B cell (primary cell): ENCODE measurements at regions not wholly inside any gene's neighbourhood (a gene's known extent, or its start where the extent isn't known, plus 50 kb on each side); places are given as distances from the start of the nearest gene placed in this dataset.

ENCODE experiments used
- ATAC-seq: fragments of 200-7000 bp; cut with Tn5 transposase; one replicate; pipeline ENCODE4 v1.10.0; 2021; ENCODE audit warnings: low read depth, mild to moderate bottlenecking, moderate number of reproducible peaks, moderate library complexity
- CTCF ChIA-PET: fragments of 350-600 bp; sonication (Branson Sonifier 250); formaldehyde crosslinking; loops from one replicate; lab custom pipeline; 2021; ENCODE audit warnings: antibody characterized with exemption, inconsistent platforms; lab: Charles Lee
- POLR2A ChIA-PET: fragments of 350-600 bp; sonication (Branson Sonifier 250); formaldehyde crosslinking; loops from one replicate; lab custom pipeline; 2021; ENCODE audit warnings: antibody characterized with exemption; lab: Charles Lee
- DNase-seq: peaks from one replicate; pipeline ENCODE4 v3.0.0; 2013
- H2AFZ ChIP-seq: 2 replicates; pipeline ENCODE4 v1.6.1; 2012; ENCODE audit warnings: mild to moderate bottlenecking, low read depth, low read length; ENCODE audit not compliant: insufficient read depth, poor library complexity, severe bottlenecking
- H3K27ac ChIP-seq, 2 donors: 1 replicate in 1 of 2; 2 replicates in 1 of 2; pipeline ENCODE4 v1.5.1; 2012 to 2013; ENCODE audit warnings: low read length in 2 of 2, mild to moderate bottlenecking in 2 of 2, moderate library complexity in 1 of 2
- H3K27me3 ChIP-seq, 4 experiments: fragments of 200-600 bp in 1 of 4; sonication (generic) in 1 of 4; replicated peaks in 1 of 4; 1 replicate in 2 of 4; 2 replicates in 2 of 4; pipeline versions ENCODE4 v1.6.1 to v1.7.0; 2013 to 2016; ENCODE audit warnings: low read length in 3 of 4, mild to moderate bottlenecking in 2 of 4, mixed read lengths in 1 of 4, moderate library complexity in 1 of 4; ENCODE audit not compliant: insufficient read depth in 4 of 4, control insufficient read depth in 3 of 4; ENCODE audit errors: control extremely low read depth in 1 of 4
- H3K36me3 ChIP-seq, 2 experiments: replicated peaks in 1 of 2; 1 replicate in 1 of 2; 2 replicates in 1 of 2; pipeline versions ENCODE4 v1.6.1 to v1.7.1; 2013; ENCODE audit warnings: low read length in 1 of 2; ENCODE audit not compliant: insufficient read depth in 2 of 2, control insufficient read depth in 1 of 2; ENCODE audit errors: control extremely low read depth in 1 of 2, extremely low read depth in 1 of 2
- H3K4me1 ChIP-seq, 2 donors: fragments of 200-600 bp in 1 of 2; sonication (generic) in 1 of 2; 1 replicate in 1 of 2; 2 replicates in 1 of 2; pipeline versions ENCODE4 v1.5.1 to v1.6.1; 2013 to 2017; ENCODE audit warnings: low read length in 2 of 2; ENCODE audit not compliant: control insufficient read depth in 2 of 2, insufficient read depth in 2 of 2
- H3K4me2 ChIP-seq: replicated peaks from 2 replicates; pipeline ENCODE3; 2012; ENCODE audit warnings: mild to moderate bottlenecking, low read depth, low read length; ENCODE audit not compliant: poor library complexity, severe bottlenecking
- H3K4me3 ChIP-seq, 5 experiments: fragments of 200-600 bp in 1 of 5; sonication (generic) in 1 of 5; 1 replicate in 3 of 5; 2 replicates in 2 of 5; pipeline versions ENCODE4 v1.5.1 to v1.7.0; 2011 to 2016; ENCODE audit warnings: low read length in 4 of 5, mild to moderate bottlenecking in 4 of 5, low read depth in 2 of 5, control low read depth in 1 of 5, moderate library complexity in 1 of 5; ENCODE audit not compliant: insufficient read depth in 1 of 5; ENCODE audit errors: control extremely low read depth in 1 of 5, extremely low read depth in 1 of 5
- H3K79me2 ChIP-seq: fragments of 200-600 bp; sonication (generic); one replicate; pipeline ENCODE4 v1.6.0; 2016; ENCODE audit warnings: low read length; ENCODE audit not compliant: control insufficient read depth, insufficient read depth
- H3K9ac ChIP-seq: fragments of 200-600 bp; sonication (generic); 2 replicates; pipeline ENCODE4 v1.6.1; 2017; ENCODE audit warnings: mild to moderate bottlenecking, low read length, moderate library complexity
- H3K9me3 ChIP-seq, 3 donors: one replicate each; pipeline versions ENCODE4 v1.6.1 to v1.7.1; 2013; ENCODE audit warnings: low read length in 2 of 3; ENCODE audit not compliant: control insufficient read depth in 2 of 3, insufficient read depth in 1 of 3; ENCODE audit errors: control extremely low read depth in 1 of 3
- H4K20me1 ChIP-seq: 2 replicates; pipeline ENCODE4 v1.6.0; 2012; ENCODE audit warnings: mild to moderate bottlenecking, low read length; ENCODE audit not compliant: insufficient read depth, control insufficient read depth, poor library complexity, severe bottlenecking
- H3K27ac Mint-ChIP-seq: one replicate; pipeline ENCODE4 v1.8.0; 2021; ENCODE audit warnings: mixed read lengths
- H3K27me3 Mint-ChIP-seq: one replicate; pipeline ENCODE4 v1.8.0; 2021; ENCODE audit warnings: mixed read lengths
- H3K4me1 Mint-ChIP-seq: one replicate; pipeline ENCODE4 v1.8.0; 2021; ENCODE audit warnings: mixed read lengths
- H3K4me3 Mint-ChIP-seq: one replicate; pipeline ENCODE4 v1.8.0; 2021; ENCODE audit warnings: mixed read lengths
- H3K9me3 Mint-ChIP-seq: one replicate; pipeline ENCODE4 v1.8.0; 2022; ENCODE audit warnings: mixed read lengths; ENCODE audit not compliant: insufficient read depth
- EZH2 ChIP-seq: IDR thresholded peaks from 2 replicates; pipeline ENCODE4 v1.6.1; 2012; ENCODE audit warnings: borderline replicate concordance, low read depth, mild to moderate bottlenecking, moderate library complexity, low read length; ENCODE audit not compliant: insufficient read depth, poor library complexity, severe bottlenecking
- WGBS: methylation state at CpG from one replicate; pipeline ENCODE4 v1.1.5; 2013; ENCODE audit warnings: missing lambda C conversion rate; ENCODE audit not compliant: insufficient coverage; 5-methylcytosine and 5-hydroxymethylcytosine counted together
- intact Hi-C: fragments of 100-400 bp; cut with micrococcal nuclease; formaldehyde crosslinking; loops from one replicate; pipeline ENCODE4 v1.10.0; 2022
- TF ChIP-seq, protein P1 (sequence below): fragments of 200-600 bp; IDR thresholded peaks from one replicate; pipeline ENCODE4 v1.8.0; 2022; ENCODE audit warnings: antibody characterized with exemption, mild to moderate bottlenecking

- Histone ChIP-seq H3K79me2 (no peaks in the 10 kb centered on the region), H3K4me1 (peaks cover 9 to 13% of the 10 kb centered on the region in 2 donors), H3K36me3 (no peaks in the 10 kb centered on the region), H3K9me3 (no peaks in the 10 kb centered on the region), H3K4me2 (no peak overlapping the region), H3K27ac (no peak overlapping the region), H4K20me1 (no peaks in the 10 kb centered on the region), H2AFZ (no peak overlapping the region), H3K27me3 (no peaks in the 10 kb centered on the region), H3K9ac (no peak overlapping the region), H3K4me3 (no peak overlapping the region)
- Mint-ChIP-seq H3K4me3 (no peak overlapping the region), H3K4me1 (peaks cover 14% of the 10 kb centered on the region), H3K9me3 (no peaks in the 10 kb centered on the region), H3K27me3 (no peaks in the 10 kb centered on the region), H3K27ac (no peak overlapping the region)
- no peak for ATAC-seq
- ChIA-PET POLR2A (no interaction called here), CTCF (interaction anchor here (1.5 kb wide), 1 partner anchor 296 kb away, joined by 3 read pairs; no protein-coding TSS in a partner anchor)
- 51% methylated on average over 18 of the region's 18 CpGs for WGBS
- DNase-seq: no peak
- intact Hi-C loops: no loop called here
- TF ChIP-seq, protein P1, sequence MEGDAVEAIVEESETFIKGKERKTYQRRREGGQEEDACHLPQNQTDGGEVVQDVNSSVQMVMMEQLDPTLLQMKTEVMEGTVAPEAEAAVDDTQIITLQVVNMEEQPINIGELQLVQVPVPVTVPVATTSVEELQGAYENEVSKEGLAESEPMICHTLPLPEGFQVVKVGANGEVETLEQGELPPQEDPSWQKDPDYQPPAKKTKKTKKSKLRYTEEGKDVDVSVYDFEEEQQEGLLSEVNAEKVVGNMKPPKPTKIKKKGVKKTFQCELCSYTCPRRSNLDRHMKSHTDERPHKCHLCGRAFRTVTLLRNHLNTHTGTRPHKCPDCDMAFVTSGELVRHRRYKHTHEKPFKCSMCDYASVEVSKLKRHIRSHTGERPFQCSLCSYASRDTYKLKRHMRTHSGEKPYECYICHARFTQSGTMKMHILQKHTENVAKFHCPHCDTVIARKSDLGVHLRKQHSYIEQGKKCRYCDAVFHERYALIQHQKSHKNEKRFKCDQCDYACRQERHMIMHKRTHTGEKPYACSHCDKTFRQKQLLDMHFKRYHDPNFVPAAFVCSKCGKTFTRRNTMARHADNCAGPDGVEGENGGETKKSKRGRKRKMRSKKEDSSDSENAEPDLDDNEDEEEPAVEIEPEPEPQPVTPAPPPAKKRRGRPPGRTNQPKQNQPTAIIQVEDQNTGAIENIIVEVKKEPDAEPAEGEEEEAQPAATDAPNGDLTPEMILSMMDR: no peak
- TF ChIP-seq EZH2: no peak
These were observed 128.6 kb downstream of the OAT start for GRCh38 chr10:124289851-124290795.
